HCT116 (cell line): ENCODE measurements at regions not wholly inside any gene's neighbourhood (a gene's known extent, or its start where the extent isn't known, plus 50 kb on each side); places are given as distances from the start of the nearest gene placed in this dataset.

Experiments
- ATAC-seq: fragments of 200-7000 bp; cut with Tn5 transposase; 2 replicates; pipeline ENCODE4 v1.9.1; 2020; ENCODE audit warnings: mild to moderate bottlenecking, moderate library complexity
- BruUV-seq: library from RNA; stranded (reverse); fragments of 400-500 nt; replicated peaks from 2 replicates; lab custom pipeline; 2021; lab: Mats Ljungman, UMichigan
- CTCF ChIA-PET: fragments of 300-600 bp; sonication (Branson Sonifier 250); formaldehyde crosslinking; loops from one replicate; lab custom pipeline; 2021; ENCODE audit warnings: antibody characterized with exemption; lab: Charles Lee
- POLR2A ChIA-PET: fragments of 300-600, 350-600 bp; sonication (Branson Sonifier 250); formaldehyde crosslinking; loops from one replicate; lab custom pipeline; 2021; ENCODE audit warnings: antibody characterized with exemption; lab: Charles Lee
- RAD21 ChIA-PET, 2 experiments: fragments of 300-600 bp; sonication (Branson Sonifier 250); formaldehyde crosslinking; loops; one replicate each; lab custom pipeline; 2023; ENCODE audit warnings: low total read pairs in 2 of 2; ENCODE audit not compliant: uncharacterized antibody in 2 of 2, unreplicated experiment in 2 of 2, low non-redundant PET in 1 of 2; lab: Charles Lee
- DNase-seq: peaks from one replicate; pipeline ENCODE4 v3.0.0-alpha.2; 2010; ENCODE audit warnings: low read depth, low spot score
- H2AFZ ChIP-seq: fragments of 200-600 bp; shearing (Covaris generic), sonication (generic); 2 replicates; pipeline ENCODE4 v1.6.1; 2017; ENCODE audit warnings: low read depth, mixed run types, mixed read lengths, antibody characterized with exemption, low read length; ENCODE audit not compliant: poor library complexity, severe bottlenecking
- H3K27ac ChIP-seq: 2 replicates; pipeline ENCODE4 v1.5.1; 2012; ENCODE audit warnings: low read depth, low read length
- H3K27me3 ChIP-seq: fragments of 200-600 bp; sonication (generic); 2 replicates; pipeline ENCODE4 v1.6.1; 2016; ENCODE audit warnings: mixed run types, low read length, mixed read lengths; ENCODE audit not compliant: insufficient read depth
- H3K36me3 ChIP-seq, 2 experiments: fragments of 200-500 bp in 1 of 2; fragments of 200-600 bp in 1 of 2; sonication (Bioruptor generic) in 1 of 2; sonication (generic) in 1 of 2; 2 replicates each; pipeline versions ENCODE4 v1.5.1 to v1.6.1; 2014 to 2016; ENCODE audit warnings: low read length in 2 of 2, inconsistent platforms in 1 of 2, mixed read lengths in 1 of 2, mixed run types in 1 of 2; ENCODE audit not compliant: insufficient read depth in 2 of 2, control insufficient read depth in 1 of 2
- H3K4me1 ChIP-seq, 2 experiments: fragments of 200-600 bp in 1 of 2; sonication (generic) in 1 of 2; 2 replicates each; pipeline versions ENCODE4 v1.5.1 to v1.6.1; 2012 to 2017; ENCODE audit warnings: low read length in 2 of 2, inconsistent platforms in 1 of 2, mild to moderate bottlenecking in 1 of 2, mixed read lengths in 1 of 2, mixed run types in 1 of 2, moderate library complexity in 1 of 2; ENCODE audit not compliant: insufficient read depth in 2 of 2, control insufficient read depth in 1 of 2
- H3K4me2 ChIP-seq: fragments of 200-600 bp; sonication (generic); 2 replicates; pipeline ENCODE4 v1.6.1; 2017; ENCODE audit warnings: mixed run types, low read length, mixed read lengths
- H3K4me3 ChIP-seq, 2 experiments: fragments of 200-600 bp in 1 of 2; sonication (generic) in 1 of 2; replicated peaks in 1 of 2; 2 replicates each; pipeline ENCODE4 v1.5.1; 2011 to 2016; ENCODE audit warnings: low read length in 2 of 2, control low read depth in 1 of 2, low read depth in 1 of 2, mild to moderate bottlenecking in 1 of 2, mixed read lengths in 1 of 2, mixed run types in 1 of 2
- H3K79me2 ChIP-seq: fragments of 200-600 bp; sonication (generic); 2 replicates; pipeline ENCODE4 v1.6.1; 2017; ENCODE audit warnings: mild to moderate bottlenecking, mixed run types, low read length, moderate library complexity, mixed read lengths; ENCODE audit not compliant: insufficient read depth
- H3K9ac ChIP-seq: fragments of 200-600 bp; sonication (generic); 2 replicates; pipeline ENCODE4 v1.6.1; 2016; ENCODE audit warnings: low read length, mixed read lengths
- H3K9me2 ChIP-seq: fragments of 200-600 bp; sonication (generic), shearing (Covaris generic); 2 replicates; pipeline ENCODE4 v1.6.1; 2017; ENCODE audit warnings: mixed run types, mild to moderate bottlenecking, moderate library complexity; ENCODE audit not compliant: insufficient read depth
- H3K9me3 ChIP-seq, 2 experiments: fragments of 200-500 bp in 1 of 2; fragments of 200-600 bp in 1 of 2; sonication (Bioruptor generic) in 1 of 2; sonication (generic) in 1 of 2; 2 replicates each; pipeline ENCODE4 v1.6.1; 2014 to 2017; ENCODE audit warnings: low read length in 2 of 2, mixed read lengths in 2 of 2, inconsistent platforms in 1 of 2, low read depth in 1 of 2, mild to moderate bottlenecking in 1 of 2, mixed run types in 1 of 2, moderate library complexity in 1 of 2; ENCODE audit not compliant: control insufficient read depth in 1 of 2, insufficient read depth in 1 of 2
- H4K20me1 ChIP-seq: fragments of 200-600 bp; sonication (generic), shearing (Covaris generic); 2 replicates; pipeline ENCODE4 v1.6.1; 2017; ENCODE audit warnings: mixed run types, mild to moderate bottlenecking, moderate library complexity; ENCODE audit not compliant: insufficient read depth
- ATF3 ChIP-seq: IDR thresholded peaks from 2 replicates; pipeline ENCODE4 v1.6.1; 2012
- CEBPB ChIP-seq: IDR thresholded peaks from 2 replicates; pipeline ENCODE4 v1.6.1; 2012; ENCODE audit warnings: low read depth
- EGR1 ChIP-seq: IDR thresholded peaks from 2 replicates; pipeline ENCODE4 v1.6.1; 2012; ENCODE audit warnings: low read depth
- ELF1 ChIP-seq: IDR thresholded peaks from 2 replicates; pipeline ENCODE4 v1.6.1; 2012; ENCODE audit warnings: low read depth, borderline replicate concordance
- EZH2 ChIP-seq: fragments of 200-600 bp; sonication (generic); IDR thresholded peaks from 2 replicates; pipeline ENCODE4 v1.6.1; 2017; ENCODE audit warnings: antibody characterized with exemption, mixed run types
- EZH2phosphoT487 ChIP-seq: fragments of 200-600 bp; IDR thresholded peaks from 2 replicates; pipeline ENCODE4 v1.6.1; 2018; ENCODE audit warnings: antibody characterized with exemption, borderline replicate concordance
- FOSL1 ChIP-seq: IDR thresholded peaks from 2 replicates; pipeline ENCODE4 v1.6.1; 2012; ENCODE audit warnings: low read depth
- JUND ChIP-seq: IDR thresholded peaks from 2 replicates; pipeline ENCODE4 v1.6.1; 2012
- POLR2A ChIP-seq: IDR thresholded peaks from 2 replicates; pipeline ENCODE4 v1.7.0; 2011; ENCODE audit warnings: borderline replicate concordance; ENCODE audit not compliant: insufficient read depth, insufficient read length; ENCODE audit errors: extremely low read depth
- POLR2AphosphoS5 ChIP-seq: IDR thresholded peaks from 2 replicates; pipeline ENCODE4 v1.6.1; 2011; ENCODE audit warnings: mild to moderate bottlenecking, low read depth, low read length, moderate library complexity
- RAD21 ChIP-seq: IDR thresholded peaks from 2 replicates; pipeline ENCODE4 v1.6.1; 2012; ENCODE audit warnings: low read depth, mild to moderate bottlenecking
- REST ChIP-seq: IDR thresholded peaks from 2 replicates; pipeline ENCODE4 v1.6.1; 2012; ENCODE audit warnings: low read depth
- SIN3A ChIP-seq: IDR thresholded peaks from 2 replicates; pipeline ENCODE4 v1.6.1; 2012; ENCODE audit warnings: low read depth
- SP1 ChIP-seq: IDR thresholded peaks from 2 replicates; pipeline ENCODE4 v1.6.1; 2012; ENCODE audit warnings: low read depth
- SRF ChIP-seq: IDR thresholded peaks from 2 replicates; pipeline ENCODE4 v1.6.1; 2012; ENCODE audit warnings: low read depth
- TCF7L2 ChIP-seq: IDR thresholded peaks from 2 replicates; pipeline ENCODE4 v1.7.0; 2011; ENCODE audit warnings: borderline replicate concordance, inconsistent platforms; ENCODE audit not compliant: insufficient read depth, insufficient read length; ENCODE audit errors: extremely low read depth
- YY1 ChIP-seq: IDR thresholded peaks from 2 replicates; pipeline ENCODE4 v1.6.1; 2011; ENCODE audit warnings: low read length, low read depth, moderate library complexity, mild to moderate bottlenecking; ENCODE audit not compliant: insufficient replicate concordance; ENCODE audit errors: extremely low read depth
- ZNF274 ChIP-seq: fragments of 200-500 bp; sonication (Bioruptor generic); IDR thresholded peaks from 2 replicates; pipeline ENCODE4 v1.6.1; 2014; ENCODE audit warnings: mild to moderate bottlenecking, low read depth, low read length, inconsistent platforms
- intact Hi-C: fragments of 100-400 bp; cut with micrococcal nuclease; formaldehyde crosslinking; loops from 2 replicates; pipeline ENCODE4 v1.10.0; 2022

GRCh38 chr19:8922591-8922990 lies 87.6 kb downstream of the MUC16 start:
- no peaks in the 10 kb centered on the region for H3K9me3 ChIP-seq
- no peaks in the 10 kb centered on the region for H3K27me3 ChIP-seq
- POLR2A ChIA-PET = no interaction called here
- DNase-seq (no peak), ATAC-seq (peak; percentile 50)
- no peaks in the 10 kb centered on the region for H4K20me1 ChIP-seq
- H3K27ac ChIP-seq = no peak overlapping the region
- no peak overlapping the region for H3K4me2 ChIP-seq
- H3K79me2 ChIP-seq = no peaks in the 10 kb centered on the region
- H3K9me2 ChIP-seq = no peaks in the 10 kb centered on the region
- no peaks in the 10 kb centered on the region for H3K36me3 ChIP-seq
- H3K9ac ChIP-seq = no peak overlapping the region
- no TSS peak for BruUV-seq
- no peak overlapping the region for H2AFZ ChIP-seq
- RAD21 ChIA-PET = no interaction called here
- no peak overlapping the region for H3K4me3 ChIP-seq
- intact Hi-C loops = no loop called here
- H3K4me1 ChIP-seq = no peaks in the 10 kb centered on the region
- TF ChIP-seq EZH2 = no peak
- no peak for TF ChIP-seq TCF7L2
- TF ChIP-seq EZH2phosphoT487 = no peak
- TF ChIP-seq POLR2A = no peak
- no peak for TF ChIP-seq POLR2AphosphoS5
- TF ChIP-seq JUND = no peak
- TF ChIP-seq ATF3 = no peak
- TF ChIP-seq SRF = no peak
- TF ChIP-seq SP1 = no peak
- no peak for TF ChIP-seq SIN3A
- TF ChIP-seq CEBPB = no peak
- TF ChIP-seq YY1 = no peak
- no peak for TF ChIP-seq ZNF274
- TF ChIP-seq RAD21 = no peak
- no peak for TF ChIP-seq ELF1
- TF ChIP-seq EGR1 = no peak
- TF ChIP-seq FOSL1 = no peak
- no peak for TF ChIP-seq REST
- CTCF ChIA-PET = no interaction called here
